Ectodermal cell (in vitro differentiated cells): ENCODE measurements at regions not wholly inside any gene's neighbourhood (a gene's known extent, or its start where the extent isn't known, plus 50 kb on each side); places are given as distances from the start of the nearest gene placed in this dataset.
"Not testable (repeated sequence)": the region's sequence is repeated elsewhere in the genome, so short reads cannot be mapped to it uniquely, and the experiment has no call there.

Experiments used
- H3K27ac ChIP-seq: 2 replicates; pipeline ENCODE4 v1.7.0; 2013; ENCODE audit warnings: mild to moderate bottlenecking, low read depth, low read length; ENCODE audit not compliant: insufficient read depth, poor library complexity, severe bottlenecking
- H3K27me3 ChIP-seq: 2 replicates; pipeline ENCODE4 v1.7.0; 2013; ENCODE audit warnings: mild to moderate bottlenecking, low read length; ENCODE audit not compliant: insufficient read depth, control insufficient read depth, poor library complexity, severe bottlenecking
- H3K36me3 ChIP-seq: one replicate; pipeline ENCODE4 v1.7.0; 2013; ENCODE audit warnings: low read length; ENCODE audit not compliant: control insufficient read depth, insufficient read depth
- H3K4me1 ChIP-seq: one replicate; pipeline ENCODE4 v1.7.0; 2013; ENCODE audit warnings: low read length; ENCODE audit not compliant: control insufficient read depth, insufficient read depth
- H3K4me3 ChIP-seq: 2 replicates; pipeline ENCODE4 v1.7.0; 2013; ENCODE audit warnings: low read depth, low read length, control low read depth; ENCODE audit not compliant: insufficient read depth
- H3K9me3 ChIP-seq: 2 replicates; pipeline ENCODE4 v1.7.0; 2013; ENCODE audit warnings: mild to moderate bottlenecking, low read length, moderate library complexity; ENCODE audit not compliant: control insufficient read depth
- WGBS, 2 experiments: methylation state at CpG; one replicate each; pipeline ENCODE4 v1.1.7; 2013; ENCODE audit warnings: missing lambda C conversion rate in 2 of 2; 5-methylcytosine and 5-hydroxymethylcytosine counted together

DNA sequence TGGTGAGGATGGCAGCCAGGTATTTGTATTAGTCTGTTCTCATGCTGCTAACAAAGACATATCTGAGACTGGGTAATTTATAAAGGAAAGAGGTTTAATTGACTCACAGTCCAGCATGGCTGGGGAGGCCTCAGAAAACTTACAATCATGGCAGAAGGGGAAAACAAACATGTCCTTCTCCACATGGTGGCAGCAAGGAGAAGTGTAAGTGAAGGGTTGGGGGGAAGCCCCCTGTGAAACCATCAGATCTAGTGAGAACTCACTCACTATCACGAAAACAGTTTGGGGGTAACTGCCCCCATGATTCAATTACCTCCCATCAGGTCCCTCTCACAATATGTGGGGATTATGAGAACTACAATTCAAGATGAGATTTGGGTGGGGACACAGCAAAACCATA is 276.8 kb downstream of the OLFM4 start:
- H3K4me1 ChIP-seq, H3K9me3 ChIP-seq, H3K27ac ChIP-seq, H3K4me3 ChIP-seq, H3K27me3 ChIP-seq, H3K36me3 ChIP-seq: not testable (repeated sequence)
- WGBS, 2 experiments = 82 to 100% methylated on average over 1 of the region's 1 CpG

DNA sequence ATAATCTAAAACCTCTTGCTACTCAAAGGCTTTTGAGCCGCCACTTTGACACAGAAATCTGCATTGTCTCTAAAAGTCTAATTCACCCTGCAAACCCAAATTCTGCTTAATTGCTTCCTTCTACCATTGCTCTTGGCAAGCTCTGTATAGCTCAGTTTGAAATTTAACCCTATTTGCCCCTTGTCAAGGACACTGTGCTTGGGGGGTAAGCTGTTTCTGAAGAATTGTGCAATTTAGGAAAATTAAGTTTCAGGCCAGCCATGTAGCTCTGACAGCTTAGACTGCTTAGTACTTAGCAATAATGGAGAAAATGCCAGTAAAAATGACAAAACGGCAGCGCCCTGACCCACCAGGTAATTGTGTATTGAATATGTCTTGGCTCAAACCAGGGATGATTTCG is 282.2 kb downstream of the OLFM4 start:
- Histone ChIP-seq H3K4me3 (no peak overlapping the region), H3K4me1 (peaks cover 15% of the 10 kb centered on the region), H3K9me3 (no peaks in the 10 kb centered on the region), H3K27me3 (no peaks in the 10 kb centered on the region), H3K27ac (no peak overlapping the region), H3K36me3 (no peaks in the 10 kb centered on the region)
- 89% methylated on average over 4 of the region's 4 CpGs for WGBS, 2 experiments

DNA sequence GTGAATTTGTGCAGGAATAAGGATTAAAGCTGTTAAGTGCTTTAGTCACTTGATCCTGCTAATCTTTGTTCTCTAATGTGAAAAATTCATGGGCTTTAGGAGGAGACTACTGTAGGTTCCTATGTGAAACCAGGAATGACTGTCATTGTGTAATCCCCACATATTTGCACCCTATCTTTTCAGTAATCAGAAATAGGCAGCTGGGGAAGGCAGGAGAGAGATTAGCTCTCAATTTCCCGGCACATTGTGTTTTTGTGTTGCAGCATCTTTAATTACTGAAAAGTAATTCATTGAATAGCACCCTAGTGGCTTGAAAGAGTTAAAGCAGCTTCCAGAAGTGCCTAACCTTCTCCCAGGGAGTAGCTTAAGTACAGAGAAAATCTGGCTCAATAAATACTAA is 282.9 kb downstream of the OLFM4 start:
- Histone ChIP-seq H3K27ac (no peak overlapping the region), H3K27me3 (no peaks in the 10 kb centered on the region), H3K4me1 (peaks cover 15% of the 10 kb centered on the region), H3K4me3 (no peak overlapping the region), H3K9me3 (no peaks in the 10 kb centered on the region), H3K36me3 (no peaks in the 10 kb centered on the region)
- 35 to 38% methylated on average over 1 of the region's 1 CpG for WGBS, 2 experiments

DNA sequence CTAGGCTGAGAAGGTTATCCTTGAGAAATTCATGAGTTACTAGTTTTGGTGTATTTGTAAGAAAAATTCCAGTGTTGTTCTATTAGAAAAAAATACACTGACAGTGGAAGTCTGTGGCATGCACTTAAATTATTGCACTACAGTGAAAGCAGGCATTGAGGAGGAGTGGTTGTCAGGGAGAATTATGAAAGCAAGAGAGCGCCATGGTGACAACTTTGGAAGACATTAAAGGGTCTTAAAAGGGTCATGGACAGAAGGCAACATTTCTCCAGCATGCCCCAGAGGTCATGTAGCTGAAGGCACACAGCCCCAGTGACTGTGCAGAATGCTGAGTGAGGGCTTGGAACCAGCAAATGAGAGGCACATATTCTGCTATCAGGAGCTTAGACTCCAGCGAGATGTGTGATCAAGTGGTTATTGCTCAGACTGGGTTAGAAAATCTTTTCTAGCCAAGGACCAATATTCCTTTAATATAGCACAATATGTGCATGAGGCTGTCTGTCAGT is 292.7 kb downstream of the OLFM4 start:
- no peaks in the 10 kb centered on the region for H3K4me1 ChIP-seq
- H3K27ac ChIP-seq = no peak overlapping the region
- 93 to 96% methylated on average over 2 of the region's 2 CpGs for WGBS, 2 experiments
- no peak overlapping the region for H3K4me3 ChIP-seq
- no peaks in the 10 kb centered on the region for H3K27me3 ChIP-seq
- H3K36me3 ChIP-seq = no peaks in the 10 kb centered on the region
- H3K9me3 ChIP-seq = no peaks in the 10 kb centered on the region

DNA sequence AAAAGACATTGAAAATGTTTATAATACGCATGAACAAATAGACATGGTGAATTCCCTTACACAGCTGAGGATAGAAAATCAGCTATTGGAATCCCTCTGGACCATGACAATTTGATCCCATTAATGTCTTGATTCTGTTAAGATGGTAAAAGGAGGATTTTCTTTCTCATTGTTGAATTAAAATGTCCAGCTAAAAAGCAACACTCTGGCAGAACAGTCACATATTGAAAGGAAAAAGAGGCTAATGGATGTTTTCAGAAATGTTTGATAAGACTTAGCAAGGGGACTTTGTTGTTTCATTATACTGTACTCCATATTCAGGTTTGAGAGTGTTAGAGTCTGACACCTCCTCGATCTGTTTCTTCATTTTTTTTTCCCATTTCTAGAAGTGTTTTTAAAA is 296.0 kb downstream of the OLFM4 start:
- no peak overlapping the region for H3K4me3 ChIP-seq
- no peaks in the 10 kb centered on the region for H3K4me1 ChIP-seq
- no peak overlapping the region for H3K27ac ChIP-seq
- H3K9me3 ChIP-seq = no peaks in the 10 kb centered on the region
- WGBS, 2 experiments = 46 to 100% methylated on average over 1 to 2 of the region's 2 CpGs
- no peaks in the 10 kb centered on the region for H3K36me3 ChIP-seq
- no peaks in the 10 kb centered on the region for H3K27me3 ChIP-seq

DNA sequence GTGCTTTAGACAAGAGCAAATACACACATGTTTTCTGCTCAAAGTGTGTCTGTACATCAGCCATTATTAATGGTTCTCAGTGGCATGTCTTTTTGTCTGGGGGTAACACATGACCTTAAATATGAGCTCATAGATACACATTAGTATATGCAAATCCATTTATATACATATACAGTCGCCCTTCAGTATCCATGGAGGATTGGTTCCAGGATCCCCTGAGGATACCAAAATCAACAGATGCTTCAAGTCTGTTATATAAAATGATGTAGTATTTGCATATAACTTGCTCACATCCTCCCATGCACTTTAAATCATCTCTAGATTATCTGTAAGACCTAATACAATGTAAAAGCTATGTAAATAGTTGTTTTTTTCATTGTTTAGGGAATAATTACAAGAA is 298.1 kb downstream of the OLFM4 start:
- Histone ChIP-seq H3K9me3 (no peaks in the 10 kb centered on the region), H3K27me3 (no peaks in the 10 kb centered on the region), H3K27ac (no peak overlapping the region), H3K4me3 (no peak overlapping the region), H3K36me3 (no peaks in the 10 kb centered on the region), H3K4me1 (no peaks in the 10 kb centered on the region)
- WGBS, 2 experiments = 86% methylated on average over 1 of the region's 1 CpG; no CpG with 5 or more reads in 1 of the 2 experiments

DNA sequence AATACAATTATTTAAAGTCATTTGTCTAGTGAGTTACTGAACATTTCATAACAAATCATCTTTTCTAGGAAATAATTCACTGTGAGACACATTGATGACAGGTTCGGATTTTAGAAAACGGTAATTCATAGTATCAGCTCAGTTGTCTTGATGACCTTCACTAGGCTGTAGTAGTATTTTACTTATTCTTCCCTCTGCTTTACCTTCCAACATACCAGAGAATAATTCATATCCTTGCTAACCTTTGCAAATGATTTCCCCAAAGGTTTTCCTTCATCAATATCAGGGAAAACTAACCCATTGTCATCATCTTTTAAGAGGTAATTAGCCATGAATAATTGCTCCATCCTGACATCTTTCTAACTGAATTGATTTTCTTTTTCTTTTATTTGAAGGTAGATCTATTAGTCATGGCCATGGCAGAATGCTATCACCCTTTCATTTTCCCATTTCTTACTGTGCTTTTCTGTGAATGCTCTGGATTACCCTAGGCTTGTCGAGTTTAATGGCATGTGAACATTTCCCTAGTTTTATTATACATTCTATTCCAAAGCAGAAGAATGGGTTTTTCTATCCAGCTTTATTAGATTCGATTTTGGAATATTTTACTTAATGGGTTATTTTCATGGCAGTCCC is 299.2 kb downstream of the OLFM4 start:
- no peaks in the 10 kb centered on the region for H3K9me3 ChIP-seq
- no peak overlapping the region for H3K27ac ChIP-seq
- no peaks in the 10 kb centered on the region for H3K36me3 ChIP-seq
- 96 to 97% methylated on average over 3 to 4 of the region's 4 CpGs for WGBS, 2 experiments
- H3K27me3 ChIP-seq = no peaks in the 10 kb centered on the region
- no peak overlapping the region for H3K4me3 ChIP-seq
- no peaks in the 10 kb centered on the region for H3K4me1 ChIP-seq

DNA sequence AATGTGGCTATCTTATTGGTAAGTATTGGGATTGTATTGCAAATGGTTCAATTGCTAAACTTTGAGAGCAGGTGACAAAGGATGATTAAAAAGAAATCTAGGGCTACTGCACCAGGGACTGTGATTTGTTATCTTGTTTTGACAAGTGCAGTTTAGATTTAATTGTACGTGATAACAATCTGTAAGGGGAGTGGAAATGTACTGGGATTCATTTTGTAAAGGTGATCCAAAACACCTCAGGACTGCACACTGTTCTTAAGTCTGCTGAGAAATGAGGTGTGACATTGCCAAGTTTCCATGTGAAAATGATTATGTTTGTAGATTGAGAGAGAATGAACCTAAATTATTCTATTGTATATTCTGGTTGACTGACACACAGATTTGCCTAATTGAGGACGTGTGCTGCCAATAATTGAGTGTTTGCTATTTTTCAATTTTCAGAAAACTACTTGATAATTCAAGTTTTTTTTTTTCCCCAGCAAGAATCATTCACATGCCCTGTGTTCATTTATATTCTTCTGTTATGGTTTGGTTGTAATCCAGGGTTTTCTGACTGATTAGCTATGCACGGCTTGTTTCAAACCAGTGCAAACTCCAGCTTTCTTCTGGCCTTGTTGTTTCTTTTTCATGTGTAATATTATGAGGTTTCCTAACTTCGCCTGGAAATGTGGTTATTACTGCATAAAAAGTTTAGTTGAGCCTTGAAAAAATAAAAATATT is 308.0 kb downstream of the OLFM4 start:
- 91 to 95% methylated on average over 4 of the region's 4 CpGs for WGBS, 2 experiments
- no peaks in the 10 kb centered on the region for H3K27me3 ChIP-seq
- H3K4me1 ChIP-seq = no peaks in the 10 kb centered on the region
- no peaks in the 10 kb centered on the region for H3K36me3 ChIP-seq
- no peaks in the 10 kb centered on the region for H3K9me3 ChIP-seq
- no peak overlapping the region for H3K27ac ChIP-seq
- no peak overlapping the region for H3K4me3 ChIP-seq

DNA sequence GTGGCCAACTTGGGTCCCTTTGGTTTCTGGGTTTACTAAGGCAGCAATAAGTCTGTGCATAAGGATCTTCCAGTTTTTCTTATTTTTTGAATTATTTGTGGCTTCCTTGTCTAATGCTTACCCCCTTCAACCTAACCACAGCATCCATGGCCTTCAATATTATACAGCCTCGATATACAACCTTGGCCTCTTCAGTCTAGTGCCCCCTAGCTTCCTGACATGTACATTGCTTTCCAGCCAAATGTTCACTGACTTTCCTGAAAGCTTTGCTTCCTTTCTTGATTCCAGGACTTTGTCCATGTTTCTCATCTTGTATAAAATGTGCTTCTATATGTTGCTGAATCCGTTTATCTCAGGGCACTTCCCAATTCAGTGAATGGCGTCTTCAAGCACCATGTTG is 310.1 kb downstream of the OLFM4 start:
- H3K27ac ChIP-seq = no peak overlapping the region
- H3K4me3 ChIP-seq = no peak overlapping the region
- H3K36me3 ChIP-seq = no peaks in the 10 kb centered on the region
- 92 to 96% methylated on average over 3 of the region's 3 CpGs for WGBS, 2 experiments
- no peaks in the 10 kb centered on the region for H3K9me3 ChIP-seq
- no peaks in the 10 kb centered on the region for H3K27me3 ChIP-seq
- H3K4me1 ChIP-seq = peaks cover 12% of the 10 kb centered on the region

DNA sequence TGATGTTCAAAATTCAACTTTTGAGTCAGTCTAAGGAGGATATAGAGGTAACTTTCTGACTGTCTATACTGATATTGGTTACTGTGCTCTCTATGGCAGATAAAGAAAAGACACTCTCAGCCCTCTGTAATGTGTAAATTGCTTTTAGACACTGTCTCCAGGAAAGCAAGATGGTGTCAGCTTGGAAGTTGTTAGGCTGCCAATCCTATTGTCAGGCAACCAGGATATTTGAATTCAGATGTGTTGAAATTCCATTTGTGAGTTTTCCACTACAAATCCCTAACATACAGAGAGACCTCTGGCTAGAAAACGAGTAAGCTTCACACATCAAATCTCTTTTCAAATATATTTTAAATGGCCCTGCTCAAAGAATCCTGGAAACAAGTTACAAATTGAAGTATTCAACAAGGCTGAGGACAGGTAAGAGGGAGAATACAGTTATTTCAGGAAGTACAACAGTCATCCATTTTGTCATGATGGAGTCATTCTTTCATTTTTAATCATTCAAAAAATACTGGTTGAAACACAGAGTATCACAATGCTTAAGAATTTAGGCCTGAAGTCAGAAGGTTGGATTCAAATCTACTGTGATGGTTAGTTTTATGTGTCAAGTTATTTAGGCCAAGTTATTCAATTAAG is 312.0 kb downstream of the OLFM4 start:
- 80 to 92% methylated on average over 1 of the region's 1 CpG for WGBS, 2 experiments
- Histone ChIP-seq H3K9me3 (no peaks in the 10 kb centered on the region), H3K4me1 (peaks cover 12% of the 10 kb centered on the region), H3K27ac (no peak overlapping the region), H3K27me3 (no peaks in the 10 kb centered on the region), H3K4me3 (no peak overlapping the region), H3K36me3 (no peaks in the 10 kb centered on the region)
